SIG-M5 treated with dmso at 0.1 percent for 504 hours (cell line): ENCODE measurements at regions not wholly inside any gene's neighbourhood (a gene's known extent, or its start where the extent isn't known, plus 50 kb on each side); places are given as distances from the start of the nearest gene placed in this dataset.

Experiments used
- DNase-seq: peaks from one replicate; lab custom pipeline; 2025; ENCODE audit not compliant: unreplicated experiment; lab: John Stamatoyannopoulos, UW

DNA sequence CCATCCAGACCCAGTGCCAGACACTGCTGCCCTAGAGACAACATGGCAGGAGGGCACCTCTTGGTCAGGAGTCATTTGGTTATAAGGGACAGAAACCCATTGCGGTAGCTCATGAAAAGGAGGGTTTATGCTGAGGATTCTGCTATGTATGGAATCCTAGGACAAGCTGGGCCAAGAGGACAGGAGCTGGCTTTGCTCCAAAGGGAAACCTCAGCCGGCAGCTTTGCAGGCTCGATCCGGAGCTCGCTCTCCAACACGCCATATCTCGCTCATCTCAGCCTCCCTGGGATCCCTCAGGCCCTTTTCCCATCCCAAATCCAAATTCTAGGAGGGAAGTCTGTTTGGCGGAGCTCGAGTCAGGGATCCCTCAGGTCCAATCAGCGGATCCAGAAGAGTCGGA is 345.7 kb downstream of the GLRX3 start:
- DNase-seq: no peak

GRCh38 chr10:130483691-130484467 is 347.7 kb downstream of the GLRX3 start:
- no peak for DNase-seq

- no peak for DNase-seq
Observed at GRCh38 chr10:130484468-130485180, 348.4 kb downstream of the GLRX3 start.

GRCh38 chr10:130485236-130485957 is 349.2 kb downstream of the GLRX3 start:
- DNase-seq: no peak

DNA sequence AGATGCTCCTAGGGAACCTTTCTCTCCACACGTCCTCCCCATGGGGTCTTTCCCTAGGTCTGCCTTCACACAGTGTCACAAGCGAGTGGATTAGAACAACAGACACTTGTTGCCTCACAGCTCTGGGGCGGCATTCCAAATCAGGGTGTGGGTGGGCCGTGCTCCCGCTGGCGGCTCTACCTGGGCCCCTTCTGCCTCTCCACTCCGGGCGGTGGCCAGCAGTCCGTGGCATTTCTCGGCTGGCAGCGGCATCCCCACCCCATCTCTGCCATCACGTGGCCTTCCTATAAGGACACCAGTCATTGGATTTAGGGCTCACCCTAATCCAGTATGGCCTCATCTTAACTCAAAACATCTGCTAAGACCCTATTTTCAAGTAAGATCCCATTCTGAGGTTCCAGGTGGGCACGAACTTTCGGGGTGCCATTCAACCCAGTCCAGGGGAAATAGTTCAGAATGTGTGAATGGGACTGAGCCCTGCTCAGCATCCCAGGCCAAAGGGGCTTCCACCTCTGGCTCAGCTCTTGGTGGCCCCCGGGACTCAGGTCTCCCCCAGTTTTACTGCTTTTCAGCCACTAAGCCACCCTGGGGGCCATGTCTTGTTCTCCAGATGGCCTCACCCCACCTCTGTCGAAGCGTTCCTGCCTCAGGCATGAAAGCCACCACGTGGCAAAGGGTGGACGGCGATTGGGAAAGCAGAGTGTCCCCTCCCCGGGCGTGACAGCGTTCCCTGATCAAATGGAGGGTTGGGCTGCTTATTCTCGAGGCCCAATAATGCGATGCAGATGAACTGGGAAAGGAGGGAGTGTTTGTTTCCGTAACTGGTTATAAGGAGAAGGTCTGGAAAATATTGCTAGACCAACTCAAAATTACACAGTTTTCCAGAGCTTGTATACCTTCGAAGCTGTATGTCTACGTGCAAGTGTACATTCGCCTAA is 350.0 kb downstream of the GLRX3 start:
- no peak for DNase-seq

GRCh38 chr10:130486906-130487305 is 350.7 kb downstream of the GLRX3 start:
- DNase-seq: no peak

DNA sequence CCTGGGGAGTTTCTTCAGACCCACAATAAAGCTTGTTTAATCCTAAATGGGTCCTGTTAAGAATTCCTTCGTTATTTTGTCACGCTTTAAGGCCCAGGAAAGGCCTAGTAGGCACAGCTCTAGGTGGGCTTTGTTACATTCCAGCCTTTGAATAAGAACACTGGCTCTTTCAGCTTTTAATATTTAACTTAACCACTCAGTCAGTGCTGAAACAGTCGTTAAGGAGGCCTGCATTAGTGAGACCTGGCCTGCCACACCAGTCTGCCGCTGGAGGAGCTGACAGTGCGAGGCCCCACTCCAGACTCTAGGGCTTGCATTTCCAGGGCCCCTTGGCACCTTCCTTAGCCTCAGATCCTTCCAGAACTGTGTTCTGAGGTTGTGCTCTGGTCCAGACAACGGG is 351.4 kb downstream of the GLRX3 start:
- DNase-seq: no peak

DNA sequence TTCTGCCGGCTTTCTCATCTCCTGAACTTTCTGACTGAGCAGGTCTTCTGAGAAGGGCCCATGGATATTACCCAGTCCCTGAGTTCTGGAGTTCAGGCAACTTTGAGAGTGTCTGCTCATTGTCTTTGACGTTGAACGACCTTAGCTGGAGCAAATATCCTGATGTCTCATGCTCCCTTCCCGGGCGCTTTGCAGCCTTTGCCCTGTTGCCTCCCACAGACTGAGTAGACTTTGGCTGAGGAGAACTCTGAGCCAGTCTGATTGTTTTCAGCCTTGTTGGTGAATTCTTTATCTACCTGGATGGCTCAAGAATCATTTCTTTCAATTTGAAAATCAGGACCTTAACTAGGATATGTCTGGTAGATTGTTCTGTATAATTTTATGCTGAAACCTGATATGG is 353.7 kb downstream of the GLRX3 start:
- no peak for DNase-seq

GRCh38 chr10:130491011-130491692 is 355.0 kb downstream of the GLRX3 start:
- DNase-seq: no peak

GRCh38 chr10:130491693-130492050 is 355.5 kb downstream of the GLRX3 start:
- DNase-seq: no peak

DNA sequence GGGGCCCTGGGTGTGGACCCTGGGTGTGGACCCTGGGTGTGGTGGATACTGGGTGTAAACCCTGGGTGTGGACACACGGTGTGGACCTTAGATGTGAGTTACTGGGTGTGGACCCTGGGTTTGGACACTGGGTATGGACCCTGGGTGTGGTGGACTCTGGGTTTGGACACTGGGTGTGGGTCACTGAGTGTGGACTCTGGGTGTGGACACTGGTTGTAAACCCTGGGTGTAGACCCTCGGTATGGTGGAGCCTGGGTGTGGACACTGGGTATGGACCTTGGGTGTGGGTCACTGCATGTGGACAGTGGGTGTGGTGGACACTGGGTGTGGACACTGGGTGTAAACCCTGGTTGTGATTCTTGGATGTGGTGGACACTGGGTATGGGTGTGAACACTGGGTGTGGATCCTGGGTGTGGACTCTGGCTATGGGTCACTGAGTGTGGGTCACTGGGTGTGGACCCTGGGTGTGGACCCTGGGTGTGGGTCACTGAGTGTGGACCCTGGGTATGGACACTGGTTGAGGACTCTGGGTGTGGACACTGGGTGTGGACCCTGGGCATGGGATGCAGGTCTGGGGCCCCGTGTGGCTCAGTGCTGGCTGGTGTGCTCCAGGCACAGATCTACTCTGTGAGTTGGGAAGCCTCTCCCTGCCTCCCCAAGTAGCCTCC is 356.2 kb downstream of the GLRX3 start:
- DNase-seq: no peak

- DNase-seq: no peak
Observed at GRCh38 chr10:130493021-130493420, 356.8 kb downstream of the GLRX3 start.

- no peak for DNase-seq
Observed at GRCh38 chr10:130493446-130494145, 357.4 kb downstream of the GLRX3 start.

- no peak for DNase-seq
Observed at GRCh38 chr10:130495116-130495862, 359.1 kb downstream of the GLRX3 start.

- DNase-seq: no peak
Observed at GRCh38 chr10:130495891-130496636, 359.9 kb downstream of the GLRX3 start.

DNA sequence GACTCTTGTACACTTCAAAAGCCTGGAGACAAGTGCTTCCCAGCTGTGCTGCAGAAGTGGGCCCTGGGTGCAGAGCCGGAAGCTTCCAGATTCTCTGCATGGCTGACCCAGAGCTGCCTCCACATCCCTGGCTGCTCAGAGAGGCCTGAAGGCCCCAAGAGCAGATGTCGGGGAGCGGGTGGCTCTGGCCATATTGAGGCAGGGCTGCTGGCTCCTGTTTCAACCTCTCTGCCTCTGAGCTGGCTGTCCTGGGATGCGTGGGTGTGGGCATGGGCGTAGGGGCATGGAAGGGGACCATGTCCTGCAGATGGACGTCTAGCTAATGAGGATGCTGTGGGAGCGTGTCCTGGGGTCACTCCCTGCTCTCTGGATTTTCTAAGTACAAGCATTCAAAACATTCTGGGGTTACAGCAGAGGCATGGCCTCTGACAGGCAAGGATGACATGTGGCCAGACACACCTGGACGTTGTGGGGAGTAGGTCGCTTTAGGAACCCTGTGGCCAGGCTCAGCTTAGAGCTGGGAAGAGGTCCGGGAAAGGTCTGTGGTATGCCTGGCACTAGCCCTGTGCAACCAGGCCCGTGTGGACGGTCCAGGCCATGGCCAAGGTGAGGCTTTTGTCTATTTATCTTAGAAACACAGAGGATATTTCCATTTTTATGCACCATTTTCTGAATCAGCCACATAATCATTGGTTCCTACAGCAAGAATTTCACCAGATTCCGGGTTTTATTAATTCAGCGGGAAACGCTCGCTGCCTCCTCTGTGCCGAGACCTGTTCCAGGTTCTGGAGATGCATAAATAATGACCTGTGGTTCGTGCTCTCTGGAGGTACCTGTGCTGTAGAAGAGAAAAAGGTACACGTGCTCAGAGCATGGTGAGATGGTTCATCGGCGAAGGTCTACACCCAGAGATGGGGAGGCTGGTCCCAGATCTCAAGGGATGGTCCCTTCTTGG is 361.1 kb downstream of the GLRX3 start:
- no peak for DNase-seq

- no peak for DNase-seq
Observed at GRCh38 chr10:130498042-130498441, 361.9 kb downstream of the GLRX3 start.
